ENCODE measurements at regions not wholly inside any gene's neighbourhood (a gene's known extent, or its start where the extent isn't known, plus 50 kb on each side); places are given as distances from the start of the nearest gene placed in this dataset.

DNA sequence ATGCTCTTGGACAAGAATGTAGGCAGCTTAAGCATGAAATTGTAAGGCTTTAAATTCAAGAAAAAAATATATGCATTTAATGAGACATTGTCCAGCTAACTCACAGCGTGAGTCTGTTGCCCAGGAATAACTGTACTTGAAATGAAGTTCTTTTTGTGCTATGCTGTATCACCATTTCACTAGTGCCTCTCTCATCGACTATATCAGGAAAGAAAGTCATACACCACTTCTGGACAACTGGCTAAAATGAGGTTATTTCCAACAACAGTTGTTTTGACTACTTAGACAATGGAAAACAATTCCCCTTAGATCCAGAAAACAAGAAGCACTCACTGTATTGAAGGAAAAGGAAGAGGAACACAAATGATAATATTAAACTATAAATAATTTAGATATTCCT lies 251.8 kb downstream of the CRPPA start:
- no peaks in the 10 kb centered on the region for H3K9me3 ChIP-seq (ENCODE audit: low read depth)
- TF ChIP-seq CTCF (IDR thresholded peaks at IDR 0.05; ENCODE audit: low read depth, low read length), result no peak
- H3K36me3 ChIP-seq, result no peaks in the 10 kb centered on the region
- H3K4me1 ChIP-seq (ENCODE audit: low read depth), result no peaks in the 10 kb centered on the region
- H3K27ac ChIP-seq, result no peak overlapping the region
- H3K27me3 ChIP-seq, result no peaks in the 10 kb centered on the region
- H3K4me3 ChIP-seq, result no peak overlapping the region
- DNase-seq (ENCODE audit: low read depth in 1 of 2, low spot score in 1 of 2), result no peak

DNA sequence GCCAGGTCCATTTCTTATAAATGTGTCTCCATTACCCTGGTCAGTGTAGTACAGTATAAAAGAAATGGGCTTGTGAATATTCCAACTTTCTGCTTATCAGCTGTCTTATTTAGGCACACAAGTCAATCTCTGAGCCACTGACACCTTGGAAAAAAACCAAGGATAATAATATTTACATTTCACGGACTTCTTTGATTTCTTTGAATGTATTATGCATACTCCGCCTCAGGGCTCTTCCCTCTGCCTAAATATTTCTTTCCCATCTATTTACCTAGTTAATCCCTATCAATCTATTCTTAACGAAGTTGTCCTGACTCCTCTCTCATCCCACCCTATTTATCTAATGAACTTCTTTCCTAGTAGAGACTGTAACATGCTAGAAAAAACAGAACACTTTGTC lies 253.8 kb downstream of the CRPPA start:
- TF ChIP-seq CTCF (IDR thresholded peaks at IDR 0.05; ENCODE audit: low read depth, low read length), result no peak
- no peaks in the 10 kb centered on the region for H3K27me3 ChIP-seq

DNA sequence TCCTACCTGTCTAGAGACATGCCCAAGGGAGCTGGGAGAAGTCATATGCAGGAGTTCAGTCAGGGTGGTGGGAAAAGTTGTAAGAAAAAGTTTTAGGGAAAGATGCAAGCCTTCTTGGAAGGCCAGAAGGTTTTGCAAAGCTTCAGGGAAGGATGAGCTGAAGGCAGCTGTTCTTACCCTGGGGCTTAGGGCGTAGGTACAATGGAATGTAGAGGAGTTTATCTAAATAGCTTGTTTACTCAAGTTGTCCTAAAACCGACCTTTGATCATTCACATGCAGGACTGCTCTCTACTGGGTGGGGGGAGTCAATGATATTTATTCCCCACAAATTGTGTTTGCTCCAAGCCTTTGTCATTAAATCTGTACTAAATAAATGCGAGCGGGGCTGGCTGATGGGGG lies 277.0 kb downstream of the CRPPA start:
- no peak overlapping the region for H3K27ac ChIP-seq
- H3K4me3 ChIP-seq, result no peak overlapping the region
- H3K27me3 ChIP-seq, result no peaks in the 10 kb centered on the region
- TF ChIP-seq CTCF (IDR thresholded peaks at IDR 0.05; ENCODE audit: low read depth, low read length), result no peak
- no peaks in the 10 kb centered on the region for H3K9me3 ChIP-seq (ENCODE audit: low read depth)
- H3K36me3 ChIP-seq, result no peaks in the 10 kb centered on the region
- no peaks in the 10 kb centered on the region for H3K4me1 ChIP-seq (ENCODE audit: low read depth)
- no peak for DNase-seq (ENCODE audit: low read depth in 1 of 2, low spot score in 1 of 2)

More for the DNA sequence above, 253.8 kb downstream of the CRPPA start:
- DNase-seq (ENCODE audit: low read depth in 1 of 2, low spot score in 1 of 2), result no peak
- no peak overlapping the region for H3K27ac ChIP-seq
- H3K4me3 ChIP-seq, result no peak overlapping the region
- no peaks in the 10 kb centered on the region for H3K36me3 ChIP-seq
- no peaks in the 10 kb centered on the region for H3K9me3 ChIP-seq (ENCODE audit: low read depth)
- no peaks in the 10 kb centered on the region for H3K4me1 ChIP-seq (ENCODE audit: low read depth)

GRCh38 chr7:16137944-16138343 lies 283.4 kb downstream of the CRPPA start:
- TF ChIP-seq CTCF (IDR thresholded peaks at IDR 0.05; ENCODE audit: low read depth, low read length), result no peak

DNA sequence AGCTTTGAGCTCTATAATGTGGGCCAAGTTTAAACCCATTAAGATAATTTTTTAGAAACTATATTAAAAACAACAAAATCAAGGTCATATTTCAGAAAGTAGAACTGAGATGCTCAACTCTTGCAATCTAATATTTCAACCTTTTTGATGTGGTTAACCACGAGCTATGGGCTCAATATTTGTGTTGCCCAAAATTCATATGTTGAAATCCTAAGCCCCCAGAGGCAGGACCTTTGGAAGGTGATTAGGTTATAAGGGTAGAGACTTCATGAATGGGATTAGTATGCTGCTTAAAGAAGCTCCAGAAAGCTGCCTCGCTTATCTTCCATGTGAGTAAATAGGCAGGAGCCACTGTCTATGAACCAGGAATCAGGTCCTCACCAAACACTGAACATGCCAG lies 284.4 kb downstream of the CRPPA start:
- TF ChIP-seq CTCF (IDR thresholded peaks at IDR 0.05; ENCODE audit: low read depth, low read length), result no peak
- Histone ChIP-seq H3K4me3 (no peak overlapping the region), H3K9me3 (ENCODE audit: low read depth) (no peaks in the 10 kb centered on the region), H3K36me3 (no peaks in the 10 kb centered on the region), H3K27me3 (no peaks in the 10 kb centered on the region), H3K27ac (no peak overlapping the region), H3K4me1 (ENCODE audit: low read depth) (no peaks in the 10 kb centered on the region)
- peak in 1 of 2 donors; percentile 3 for DNase-seq (ENCODE audit: low read depth in 1 of 2, low spot score in 1 of 2)

More at GRCh38 chr7:16137944-16138343, 283.4 kb downstream of the CRPPA start:
- Histone ChIP-seq H3K27ac (no peak overlapping the region), H3K27me3 (no peaks in the 10 kb centered on the region), H3K9me3 (ENCODE audit: low read depth) (no peaks in the 10 kb centered on the region), H3K36me3 (no peaks in the 10 kb centered on the region), H3K4me3 (no peak overlapping the region), H3K4me1 (ENCODE audit: low read depth) (no peaks in the 10 kb centered on the region)
- DNase-seq (ENCODE audit: low read depth in 1 of 2, low spot score in 1 of 2), result no peak

DNA sequence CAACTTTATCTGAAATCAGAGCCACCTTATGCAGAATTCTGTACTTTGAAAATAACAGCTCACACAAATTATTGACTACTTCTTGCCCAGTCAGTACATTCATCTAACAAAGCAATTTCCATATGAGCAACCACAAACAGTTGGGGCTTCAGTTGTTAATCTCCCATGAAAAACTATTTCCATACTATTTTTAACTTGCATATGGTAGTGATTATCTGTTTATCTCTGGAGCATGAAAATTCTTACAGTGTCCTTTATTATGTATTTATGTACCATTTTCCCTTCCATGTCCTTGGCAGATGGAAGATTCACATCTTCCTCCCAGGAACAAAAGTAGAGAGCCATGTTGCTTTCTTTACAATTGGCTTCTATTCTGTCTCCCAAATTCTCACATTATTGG lies 285.7 kb downstream of the CRPPA start:
- TF ChIP-seq CTCF (IDR thresholded peaks at IDR 0.05; ENCODE audit: low read depth, low read length), result no peak
- DNase-seq (ENCODE audit: low read depth in 1 of 2, low spot score in 1 of 2), result no peak
- Histone ChIP-seq H3K27me3 (no peaks in the 10 kb centered on the region), H3K4me1 (ENCODE audit: low read depth) (no peaks in the 10 kb centered on the region), H3K9me3 (ENCODE audit: low read depth) (no peaks in the 10 kb centered on the region), H3K4me3 (no peak overlapping the region), H3K36me3 (no peaks in the 10 kb centered on the region), H3K27ac (no peak overlapping the region)
